ENCODE measurements at regions not wholly inside any gene's neighbourhood (a gene's known extent, or its start where the extent isn't known, plus 50 kb on each side); places are given as distances from the start of the nearest gene placed in this dataset.

GRCh38 chr4:178412455-178412854 is 970.2 kb upstream of the AGA start:
- Histone ChIP-seq H3K27me3 (ENCODE audit: insufficient read depth, low read length) (no peaks in the 10 kb centered on the region), H2AK5ac (ENCODE audit: low read length) (no peak overlapping the region), H3K23ac (ENCODE audit: low read length) (no peak overlapping the region), H2AFZ (ENCODE audit: insufficient read depth, low read length, poor library complexity) (no peak overlapping the region), H3K27ac (ENCODE audit: low read depth, low read length) (no peak overlapping the region), H3K9me3 (ENCODE audit: insufficient read depth, low read depth, low read length) (no peaks in the 10 kb centered on the region), H3K4me2 (ENCODE audit: low read length) (no peak overlapping the region), H4K12ac (ENCODE audit: low read depth, low read length) (no peak overlapping the region), H3K4ac (ENCODE audit: low read depth, low read length) (no peak overlapping the region), H3K14ac (ENCODE audit: low read length) (no peak overlapping the region), H3K4me3 (ENCODE audit: low read depth, low read length) (no peak overlapping the region), H4K8ac (ENCODE audit: low read depth, low read length) (no peak overlapping the region), H4K91ac (ENCODE audit: low read depth, low read length) (no peak overlapping the region), H2BK120ac (ENCODE audit: insufficient read depth, low read length, poor library complexity) (no peak overlapping the region), H3K18ac (ENCODE audit: low read length) (no peak overlapping the region), H3K4me1 (ENCODE audit: control insufficient read depth in 1 of 2, insufficient read depth in 2 of 2, low read length in 2 of 2) (no peaks in the 10 kb centered on the region), H3K79me2 (ENCODE audit: control insufficient read depth, insufficient read depth, low read length, poor library complexity) (no peaks in the 10 kb centered on the region), H3K36me3 (ENCODE audit: control insufficient read depth in 1 of 2, insufficient read depth in 2 of 2, low read length in 2 of 2) (no peaks in the 10 kb centered on the region), H2BK5ac (ENCODE audit: low read depth, low read length, poor library complexity) (no peak overlapping the region), H3K79me1 (ENCODE audit: low read length) (no peaks in the 10 kb centered on the region), H2BK12ac (ENCODE audit: low read length) (no peak overlapping the region), H3K9ac (ENCODE audit: low read length) (no peak overlapping the region)
- no peak for DNase-seq
- WGBS (ENCODE audit: extremely low coverage, insufficient coverage, insufficient read length), result no CpG with 5 or more reads among the region's 1 CpG

- no peak overlapping the region for H3K27ac ChIP-seq (ENCODE audit: low read depth, low read length)
- H2BK120ac ChIP-seq (ENCODE audit: insufficient read depth, low read length, poor library complexity), result no peak overlapping the region
- H3K79me1 ChIP-seq (ENCODE audit: low read length), result no peaks in the 10 kb centered on the region
- no peak overlapping the region for H3K23ac ChIP-seq (ENCODE audit: low read length)
- no peaks in the 10 kb centered on the region for H3K4me1 ChIP-seq (ENCODE audit: control insufficient read depth in 1 of 2, insufficient read depth in 2 of 2, low read length in 2 of 2)
- H3K14ac ChIP-seq (ENCODE audit: low read length), result no peak overlapping the region
- no peak overlapping the region for H3K9ac ChIP-seq (ENCODE audit: low read length)
- H3K18ac ChIP-seq (ENCODE audit: low read length), result no peak overlapping the region
- H4K91ac ChIP-seq (ENCODE audit: low read depth, low read length), result no peak overlapping the region
- H4K12ac ChIP-seq (ENCODE audit: low read depth, low read length), result no peak overlapping the region
- H2BK5ac ChIP-seq (ENCODE audit: low read depth, low read length, poor library complexity), result no peak overlapping the region
- no peak overlapping the region for H2BK12ac ChIP-seq (ENCODE audit: low read length)
- no peaks in the 10 kb centered on the region for H3K27me3 ChIP-seq (ENCODE audit: insufficient read depth, low read length)
- no peak overlapping the region for H2AK5ac ChIP-seq (ENCODE audit: low read length)
- H3K79me2 ChIP-seq (ENCODE audit: control insufficient read depth, insufficient read depth, low read length, poor library complexity), result no peaks in the 10 kb centered on the region
- H3K4ac ChIP-seq (ENCODE audit: low read depth, low read length), result no peak overlapping the region
- no peaks in the 10 kb centered on the region for H3K36me3 ChIP-seq (ENCODE audit: control insufficient read depth in 1 of 2, insufficient read depth in 2 of 2, low read length in 2 of 2)
- WGBS (ENCODE audit: extremely low coverage, insufficient coverage, insufficient read length), result no CpG with 5 or more reads among the region's 4 CpGs
- H2AFZ ChIP-seq (ENCODE audit: insufficient read depth, low read length, poor library complexity), result no peak overlapping the region
- H3K4me3 ChIP-seq (ENCODE audit: low read depth, low read length), result no peak overlapping the region
- no peak overlapping the region for H4K8ac ChIP-seq (ENCODE audit: low read depth, low read length)
- H3K4me2 ChIP-seq (ENCODE audit: low read length), result no peak overlapping the region
- DNase-seq, result no peak
- no peaks in the 10 kb centered on the region for H3K9me3 ChIP-seq (ENCODE audit: insufficient read depth, low read depth, low read length)
These were observed 971.8 kb upstream of the AGA start for GRCh38 chr4:178414042-178414441.

GRCh38 chr4:178414881-178415446 is 972.7 kb upstream of the AGA start:
- Histone ChIP-seq H4K91ac (ENCODE audit: low read depth, low read length) (no peak overlapping the region), H4K12ac (ENCODE audit: low read depth, low read length) (no peak overlapping the region), H2BK5ac (ENCODE audit: low read depth, low read length, poor library complexity) (no peak overlapping the region), H3K79me1 (ENCODE audit: low read length) (no peaks in the 10 kb centered on the region), H2AFZ (ENCODE audit: insufficient read depth, low read length, poor library complexity) (no peak overlapping the region), H3K4me2 (ENCODE audit: low read length) (no peak overlapping the region), H3K9ac (ENCODE audit: low read length) (no peak overlapping the region), H4K8ac (ENCODE audit: low read depth, low read length) (no peak overlapping the region), H2BK12ac (ENCODE audit: low read length) (no peak overlapping the region), H2AK5ac (ENCODE audit: low read length) (no peak overlapping the region), H3K36me3 (ENCODE audit: control insufficient read depth in 1 of 2, insufficient read depth in 2 of 2, low read length in 2 of 2) (no peaks in the 10 kb centered on the region), H3K79me2 (ENCODE audit: control insufficient read depth, insufficient read depth, low read length, poor library complexity) (no peaks in the 10 kb centered on the region), H3K9me3 (ENCODE audit: insufficient read depth, low read depth, low read length) (no peaks in the 10 kb centered on the region), H3K4me3 (ENCODE audit: low read depth, low read length) (no peak overlapping the region), H3K14ac (ENCODE audit: low read length) (no peak overlapping the region), H3K27ac (ENCODE audit: low read depth, low read length) (no peak overlapping the region), H3K18ac (ENCODE audit: low read length) (no peak overlapping the region), H3K4ac (ENCODE audit: low read depth, low read length) (no peak overlapping the region), H3K23ac (ENCODE audit: low read length) (no peak overlapping the region), H3K4me1 (ENCODE audit: control insufficient read depth in 1 of 2, insufficient read depth in 2 of 2, low read length in 2 of 2) (no peaks in the 10 kb centered on the region), H3K27me3 (ENCODE audit: insufficient read depth, low read length) (no peaks in the 10 kb centered on the region), H2BK120ac (ENCODE audit: insufficient read depth, low read length, poor library complexity) (no peak overlapping the region)
- DNase-seq, result no peak
- WGBS (ENCODE audit: extremely low coverage, insufficient coverage, insufficient read length), result no CpG with 5 or more reads among the region's 18 CpGs

GRCh38 chr4:178415925-178416324 is 973.7 kb upstream of the AGA start:
- H2AFZ ChIP-seq (ENCODE audit: insufficient read depth, low read length, poor library complexity), result no peak overlapping the region
- no peak overlapping the region for H3K14ac ChIP-seq (ENCODE audit: low read length)
- H3K4ac ChIP-seq (ENCODE audit: low read depth, low read length), result no peak overlapping the region
- no peak overlapping the region for H2AK5ac ChIP-seq (ENCODE audit: low read length)
- H3K27ac ChIP-seq (ENCODE audit: low read depth, low read length), result no peak overlapping the region
- H4K91ac ChIP-seq (ENCODE audit: low read depth, low read length), result no peak overlapping the region
- no peak overlapping the region for H4K12ac ChIP-seq (ENCODE audit: low read depth, low read length)
- H4K8ac ChIP-seq (ENCODE audit: low read depth, low read length), result no peak overlapping the region
- no peaks in the 10 kb centered on the region for H3K79me2 ChIP-seq (ENCODE audit: control insufficient read depth, insufficient read depth, low read length, poor library complexity)
- H3K27me3 ChIP-seq (ENCODE audit: insufficient read depth, low read length), result no peaks in the 10 kb centered on the region
- H2BK5ac ChIP-seq (ENCODE audit: low read depth, low read length, poor library complexity), result no peak overlapping the region
- no peak overlapping the region for H2BK120ac ChIP-seq (ENCODE audit: insufficient read depth, low read length, poor library complexity)
- no peak overlapping the region for H3K4me3 ChIP-seq (ENCODE audit: low read depth, low read length)
- H3K9me3 ChIP-seq (ENCODE audit: insufficient read depth, low read depth, low read length), result no peaks in the 10 kb centered on the region
- no peak overlapping the region for H3K18ac ChIP-seq (ENCODE audit: low read length)
- no peak overlapping the region for H3K4me2 ChIP-seq (ENCODE audit: low read length)
- H3K4me1 ChIP-seq (ENCODE audit: control insufficient read depth in 1 of 2, insufficient read depth in 2 of 2, low read length in 2 of 2), result no peaks in the 10 kb centered on the region
- no peak overlapping the region for H2BK12ac ChIP-seq (ENCODE audit: low read length)
- WGBS (ENCODE audit: extremely low coverage, insufficient coverage, insufficient read length), result no CpG with 5 or more reads among the region's 14 CpGs
- DNase-seq, result no peak
- H3K23ac ChIP-seq (ENCODE audit: low read length), result no peak overlapping the region
- no peaks in the 10 kb centered on the region for H3K79me1 ChIP-seq (ENCODE audit: low read length)
- H3K9ac ChIP-seq (ENCODE audit: low read length), result no peak overlapping the region
- H3K36me3 ChIP-seq (ENCODE audit: control insufficient read depth in 1 of 2, insufficient read depth in 2 of 2, low read length in 2 of 2), result no peaks in the 10 kb centered on the region
